Effector memory CD4-positive, alpha-beta T cell (primary cell): ENCODE measurements at regions not wholly inside any gene's neighbourhood (a gene's known extent, or its start where the extent isn't known, plus 50 kb on each side); places are given as distances from the start of the nearest gene placed in this dataset.

Source experiments
- DNase-seq, 3 donors: peaks; one replicate each; pipeline ENCODE4 v3.0.0-alpha.2; 2020
- H3K27ac ChIP-seq: 2 replicates; pipeline ENCODE4 v1.7.0; 2013; ENCODE audit warnings: mild to moderate bottlenecking, low read length, moderate library complexity; ENCODE audit not compliant: insufficient read depth, poor library complexity, severe bottlenecking
- H3K27me3 ChIP-seq: replicated peaks from 2 replicates; pipeline ENCODE4 v1.7.0; 2013; ENCODE audit warnings: mild to moderate bottlenecking, low read length; ENCODE audit not compliant: insufficient read depth, control insufficient read depth, poor library complexity, severe bottlenecking
- H3K36me3 ChIP-seq: 2 replicates; pipeline ENCODE4 v1.7.0; 2013; ENCODE audit warnings: mild to moderate bottlenecking, low read length, moderate library complexity; ENCODE audit not compliant: control insufficient read depth, insufficient read depth
- H3K4me1 ChIP-seq: 2 replicates; pipeline ENCODE4 v1.7.0; 2013; ENCODE audit warnings: low read length, mild to moderate bottlenecking; ENCODE audit not compliant: control insufficient read depth, insufficient read depth, poor library complexity, severe bottlenecking
- H3K4me3 ChIP-seq: 2 replicates; pipeline ENCODE4 v1.7.0; 2013; ENCODE audit warnings: low read length, low read depth, mild to moderate bottlenecking; ENCODE audit not compliant: insufficient read depth, poor library complexity, severe bottlenecking
- H3K9me3 ChIP-seq: 2 replicates; pipeline ENCODE4 v1.7.0; 2013; ENCODE audit warnings: mild to moderate bottlenecking, low read length, moderate library complexity; ENCODE audit not compliant: control insufficient read depth

- no peak overlapping the region for H3K4me3 ChIP-seq
- no peaks in the 10 kb centered on the region for H3K9me3 ChIP-seq
- H3K27me3 ChIP-seq, result no peaks in the 10 kb centered on the region
- DNase-seq, result no peak
- no peak overlapping the region for H3K27ac ChIP-seq
- no peaks in the 10 kb centered on the region for H3K36me3 ChIP-seq
- no peaks in the 10 kb centered on the region for H3K4me1 ChIP-seq
Measured at GRCh38 chr12:24400533-24400932, 451.1 kb upstream of the SOX5 start.

GRCh38 chr12:24398605-24399004 lies 449.1 kb upstream of the SOX5 start:
- no peak overlapping the region for H3K4me3 ChIP-seq
- no peak for DNase-seq
- no peaks in the 10 kb centered on the region for H3K27me3 ChIP-seq
- no peaks in the 10 kb centered on the region for H3K4me1 ChIP-seq
- H3K9me3 ChIP-seq, result no peaks in the 10 kb centered on the region
- H3K27ac ChIP-seq, result no peak overlapping the region
- H3K36me3 ChIP-seq, result no peaks in the 10 kb centered on the region

- no peaks in the 10 kb centered on the region for H3K27me3 ChIP-seq
- no peaks in the 10 kb centered on the region for H3K36me3 ChIP-seq
- no peak overlapping the region for H3K4me3 ChIP-seq
- no peak overlapping the region for H3K27ac ChIP-seq
- DNase-seq, result no peak
- H3K9me3 ChIP-seq, result no peaks in the 10 kb centered on the region
- H3K4me1 ChIP-seq, result no peaks in the 10 kb centered on the region
Measured at GRCh38 chr12:24396224-24396623, 446.8 kb upstream of the SOX5 start.

- no peaks in the 10 kb centered on the region for H3K36me3 ChIP-seq
- no peaks in the 10 kb centered on the region for H3K4me1 ChIP-seq
- H3K9me3 ChIP-seq, result no peaks in the 10 kb centered on the region
- no peak for DNase-seq
- no peak overlapping the region for H3K4me3 ChIP-seq
- no peaks in the 10 kb centered on the region for H3K27me3 ChIP-seq
- no peak overlapping the region for H3K27ac ChIP-seq
Measured at GRCh38 chr12:24394246-24394645, 444.8 kb upstream of the SOX5 start.

GRCh38 chr12:24393071-24393470 lies 443.6 kb upstream of the SOX5 start:
- no peak overlapping the region for H3K4me3 ChIP-seq
- no peaks in the 10 kb centered on the region for H3K4me1 ChIP-seq
- no peaks in the 10 kb centered on the region for H3K27me3 ChIP-seq
- DNase-seq, result no peak
- no peaks in the 10 kb centered on the region for H3K9me3 ChIP-seq
- no peaks in the 10 kb centered on the region for H3K36me3 ChIP-seq
- H3K27ac ChIP-seq, result no peak overlapping the region

GRCh38 chr12:24389394-24389793 lies 439.9 kb upstream of the SOX5 start:
- H3K27me3 ChIP-seq, result no peaks in the 10 kb centered on the region
- H3K36me3 ChIP-seq, result no peaks in the 10 kb centered on the region
- no peak for DNase-seq
- no peaks in the 10 kb centered on the region for H3K4me1 ChIP-seq
- H3K9me3 ChIP-seq, result no peaks in the 10 kb centered on the region
- H3K4me3 ChIP-seq, result no peak overlapping the region
- H3K27ac ChIP-seq, result no peak overlapping the region

GRCh38 chr12:24387381-24387780 lies 437.9 kb upstream of the SOX5 start:
- DNase-seq, result no peak
- Histone ChIP-seq H3K27me3 (no peaks in the 10 kb centered on the region), H3K9me3 (no peaks in the 10 kb centered on the region), H3K27ac (no peak overlapping the region), H3K4me1 (no peaks in the 10 kb centered on the region), H3K36me3 (no peaks in the 10 kb centered on the region), H3K4me3 (no peak overlapping the region)

GRCh38 chr12:24386836-24387235 lies 437.4 kb upstream of the SOX5 start:
- H3K27ac ChIP-seq, result no peak overlapping the region
- no peak for DNase-seq
- no peaks in the 10 kb centered on the region for H3K4me1 ChIP-seq
- no peak overlapping the region for H3K4me3 ChIP-seq
- H3K27me3 ChIP-seq, result no peaks in the 10 kb centered on the region
- H3K36me3 ChIP-seq, result no peaks in the 10 kb centered on the region
- no peaks in the 10 kb centered on the region for H3K9me3 ChIP-seq

GRCh38 chr12:24381790-24382189 lies 432.3 kb upstream of the SOX5 start:
- DNase-seq, result no peak
- Histone ChIP-seq H3K27ac (no peak overlapping the region), H3K9me3 (no peaks in the 10 kb centered on the region), H3K4me1 (no peaks in the 10 kb centered on the region), H3K4me3 (no peak overlapping the region), H3K36me3 (no peaks in the 10 kb centered on the region), H3K27me3 (no peaks in the 10 kb centered on the region)

GRCh38 chr12:24379861-24380521 lies 430.5 kb upstream of the SOX5 start:
- Histone ChIP-seq H3K27ac (no peak overlapping the region), H3K27me3 (no peaks in the 10 kb centered on the region), H3K4me3 (no peak overlapping the region), H3K36me3 (no peaks in the 10 kb centered on the region), H3K4me1 (no peaks in the 10 kb centered on the region), H3K9me3 (no peaks in the 10 kb centered on the region)
- DNase-seq, result no peak
